ENCODE measurements at regions not wholly inside any gene's neighbourhood (a gene's known extent, or its start where the extent isn't known, plus 50 kb on each side); places are given as distances from the start of the nearest gene placed in this dataset.
A peak's percentile ranks its signal among the peaks of the same experiment; 100 is the strongest.
"Not testable (repeated sequence)": the region's sequence is repeated elsewhere in the genome, so short reads cannot be mapped to it uniquely, and the experiment has no call there.

DNA sequence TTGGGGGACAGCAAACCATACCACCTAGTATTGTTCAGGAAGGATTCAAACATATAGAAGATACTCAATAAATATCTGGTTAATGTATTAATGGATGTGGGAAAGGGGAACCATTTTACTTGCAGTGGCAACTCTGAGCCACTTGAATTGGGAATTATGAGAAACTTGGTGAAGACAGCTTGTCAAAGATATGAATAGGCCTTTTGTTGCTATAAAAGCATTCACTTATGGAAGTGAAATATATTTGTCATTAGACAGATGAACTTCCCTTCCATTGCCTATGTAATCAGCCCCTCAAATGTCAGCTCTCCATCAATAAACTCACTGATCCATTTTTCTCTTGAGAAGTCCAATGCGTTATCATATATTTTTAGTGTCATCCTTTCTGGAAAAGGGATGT lies 56.1 kb downstream of the GPR85 start:
- TF ChIP-seq POLR2A (IDR thresholded peaks at IDR 0.05) (no peak), EP300 (IDR thresholded peaks at IDR 0.05) (no peak), POLR2AphosphoS5 (IDR thresholded peaks at IDR 0.05) (no peak)
- TF ChIP-seq, protein P1, sequence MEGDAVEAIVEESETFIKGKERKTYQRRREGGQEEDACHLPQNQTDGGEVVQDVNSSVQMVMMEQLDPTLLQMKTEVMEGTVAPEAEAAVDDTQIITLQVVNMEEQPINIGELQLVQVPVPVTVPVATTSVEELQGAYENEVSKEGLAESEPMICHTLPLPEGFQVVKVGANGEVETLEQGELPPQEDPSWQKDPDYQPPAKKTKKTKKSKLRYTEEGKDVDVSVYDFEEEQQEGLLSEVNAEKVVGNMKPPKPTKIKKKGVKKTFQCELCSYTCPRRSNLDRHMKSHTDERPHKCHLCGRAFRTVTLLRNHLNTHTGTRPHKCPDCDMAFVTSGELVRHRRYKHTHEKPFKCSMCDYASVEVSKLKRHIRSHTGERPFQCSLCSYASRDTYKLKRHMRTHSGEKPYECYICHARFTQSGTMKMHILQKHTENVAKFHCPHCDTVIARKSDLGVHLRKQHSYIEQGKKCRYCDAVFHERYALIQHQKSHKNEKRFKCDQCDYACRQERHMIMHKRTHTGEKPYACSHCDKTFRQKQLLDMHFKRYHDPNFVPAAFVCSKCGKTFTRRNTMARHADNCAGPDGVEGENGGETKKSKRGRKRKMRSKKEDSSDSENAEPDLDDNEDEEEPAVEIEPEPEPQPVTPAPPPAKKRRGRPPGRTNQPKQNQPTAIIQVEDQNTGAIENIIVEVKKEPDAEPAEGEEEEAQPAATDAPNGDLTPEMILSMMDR (IDR thresholded peaks at IDR 0.05), result no peak
- Histone ChIP-seq H3K27ac (no peak overlapping the region), H3K9me3 (no peaks in the 10 kb centered on the region), H3K27me3 (no peaks in the 10 kb centered on the region), H3K36me3 (no peaks in the 10 kb centered on the region), H3K4me3 (no peak overlapping the region), H3K4me1 (no peaks in the 10 kb centered on the region)
- WGBS, 2 donors (ENCODE audit: low coverage in 1 of 2), result 92 to 100% methylated on average over 1 of the region's 1 CpG
- ATAC-seq, result no peak

DNA sequence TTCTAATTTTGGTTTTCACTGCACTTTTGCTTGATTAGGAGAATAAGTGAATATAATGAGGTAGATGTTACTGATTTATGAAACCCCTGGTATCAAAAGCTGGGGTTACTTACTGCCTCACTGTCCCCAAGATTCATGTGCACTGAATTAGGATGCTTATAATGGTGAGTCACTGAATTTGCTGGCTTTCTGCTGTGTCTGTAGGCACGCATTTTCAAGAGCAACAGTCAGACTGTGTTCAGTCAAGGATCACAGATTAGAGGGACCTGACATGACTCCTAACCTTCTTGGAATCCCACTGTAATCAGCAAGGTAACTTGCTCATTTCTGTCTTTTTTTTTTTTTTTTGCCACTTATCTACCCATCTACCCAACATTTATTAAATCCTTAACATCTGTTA lies 59.7 kb downstream of the GPR85 start:
- WGBS, 2 donors (ENCODE audit: low coverage in 1 of 2), result 86 to 100% methylated on average over 1 of the region's 1 CpG
- Histone ChIP-seq H3K4me3 (no peak overlapping the region), H3K4me1 (no peaks in the 10 kb centered on the region), H3K27ac (no peak overlapping the region), H3K36me3 (no peaks in the 10 kb centered on the region), H3K9me3 (peaks cover 0 to 7% (median 0%) of the 10 kb centered on the region in 3 donors), H3K27me3 (no peaks in the 10 kb centered on the region)
- ATAC-seq, result no peak
- TF ChIP-seq POLR2AphosphoS5 (IDR thresholded peaks at IDR 0.05), result no peak
- no peak for TF ChIP-seq POLR2A (IDR thresholded peaks at IDR 0.05)
- TF ChIP-seq EP300 (IDR thresholded peaks at IDR 0.05), result no peak
- TF ChIP-seq, protein P1 (IDR thresholded peaks at IDR 0.05), result no peak

DNA sequence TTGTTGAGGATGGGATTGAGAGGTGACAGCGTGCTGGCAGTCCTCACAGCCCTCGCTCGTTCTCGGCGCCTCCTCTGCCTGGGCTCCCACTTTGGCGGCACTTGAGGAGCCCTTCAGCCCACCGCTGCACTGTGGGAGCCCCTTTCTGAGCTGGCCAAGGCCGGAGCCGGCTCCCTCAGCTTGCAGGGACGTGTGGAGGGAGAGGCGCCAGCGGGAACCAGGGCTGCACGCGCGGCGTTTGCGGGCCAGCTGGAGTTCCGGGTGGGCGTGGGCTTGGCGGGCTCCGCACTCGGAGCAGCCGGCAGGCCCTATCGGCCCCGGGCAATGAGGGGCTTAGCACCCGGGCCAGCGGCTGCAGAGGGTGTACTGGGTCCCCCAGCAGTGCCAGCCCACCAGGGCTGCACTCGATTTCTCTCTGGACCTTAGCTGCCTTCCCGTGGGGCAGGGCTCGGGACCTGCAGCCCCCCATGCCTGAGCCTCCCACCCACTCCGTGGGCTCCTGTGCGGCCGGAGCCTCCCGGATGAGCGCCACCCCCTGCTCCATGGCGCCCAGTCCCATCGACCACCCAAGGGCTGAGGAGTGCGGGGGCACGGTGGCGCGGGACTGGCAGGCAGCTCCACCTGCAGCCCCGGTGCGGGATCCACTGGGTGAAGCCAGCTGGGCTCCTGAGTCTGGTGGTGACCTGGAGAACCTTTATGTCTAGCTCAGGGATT lies 69.3 kb downstream of the GPR85 start:
- H3K9me3 ChIP-seq, H3K27ac ChIP-seq, H3K4me3 ChIP-seq, H3K27me3 ChIP-seq, ATAC-seq, H3K36me3 ChIP-seq, H3K4me1 ChIP-seq: not testable (repeated sequence)
- WGBS, 2 donors (ENCODE audit: low coverage in 1 of 2), result 57 to 95% methylated on average over 1 to 4 of the region's 43 CpGs

DNA sequence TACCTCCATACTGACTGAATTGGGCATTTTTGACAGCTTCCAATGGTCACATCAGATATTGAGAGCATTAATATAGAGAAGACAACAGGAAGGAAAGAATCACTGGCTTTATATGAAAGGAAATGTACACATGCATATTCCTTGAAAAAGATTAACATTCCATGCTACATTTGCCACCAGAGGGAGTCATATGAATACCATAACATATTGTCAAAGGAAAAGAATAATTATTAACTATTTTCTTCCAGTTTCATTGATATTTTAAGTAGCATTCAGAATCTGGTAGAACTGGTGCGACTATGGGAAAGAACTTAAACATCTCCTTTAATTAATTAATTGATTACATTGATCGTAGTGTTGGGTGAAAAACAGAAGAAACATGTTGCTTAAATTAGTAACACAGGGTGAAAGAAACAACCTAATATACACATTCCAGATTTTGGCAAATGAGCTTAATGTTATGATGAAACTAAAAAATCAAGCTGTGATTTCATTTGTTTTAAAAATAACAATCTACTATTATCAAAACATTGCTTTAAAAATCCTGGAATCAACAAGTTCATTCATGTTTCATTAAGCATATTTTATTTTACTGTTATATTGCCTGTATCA lies 71.5 kb downstream of the GPR85 start:
- H3K4me1 ChIP-seq, result no peaks in the 10 kb centered on the region
- 37 to 42% methylated on average over 2 of the region's 2 CpGs for WGBS, 2 donors (ENCODE audit: low coverage in 1 of 2)
- H3K27me3 ChIP-seq, result no peaks in the 10 kb centered on the region
- no peaks in the 10 kb centered on the region for H3K36me3 ChIP-seq
- H3K27ac ChIP-seq, result no peak overlapping the region
- no peaks in the 10 kb centered on the region for H3K9me3 ChIP-seq
- ATAC-seq, result no peak
- no peak overlapping the region for H3K4me3 ChIP-seq
- TF ChIP-seq POLR2A (IDR thresholded peaks at IDR 0.05), result no peak
- TF ChIP-seq, protein P1 (IDR thresholded peaks at IDR 0.05), result peak in 2 of 4 experiments; percentile 15 to 38

DNA sequence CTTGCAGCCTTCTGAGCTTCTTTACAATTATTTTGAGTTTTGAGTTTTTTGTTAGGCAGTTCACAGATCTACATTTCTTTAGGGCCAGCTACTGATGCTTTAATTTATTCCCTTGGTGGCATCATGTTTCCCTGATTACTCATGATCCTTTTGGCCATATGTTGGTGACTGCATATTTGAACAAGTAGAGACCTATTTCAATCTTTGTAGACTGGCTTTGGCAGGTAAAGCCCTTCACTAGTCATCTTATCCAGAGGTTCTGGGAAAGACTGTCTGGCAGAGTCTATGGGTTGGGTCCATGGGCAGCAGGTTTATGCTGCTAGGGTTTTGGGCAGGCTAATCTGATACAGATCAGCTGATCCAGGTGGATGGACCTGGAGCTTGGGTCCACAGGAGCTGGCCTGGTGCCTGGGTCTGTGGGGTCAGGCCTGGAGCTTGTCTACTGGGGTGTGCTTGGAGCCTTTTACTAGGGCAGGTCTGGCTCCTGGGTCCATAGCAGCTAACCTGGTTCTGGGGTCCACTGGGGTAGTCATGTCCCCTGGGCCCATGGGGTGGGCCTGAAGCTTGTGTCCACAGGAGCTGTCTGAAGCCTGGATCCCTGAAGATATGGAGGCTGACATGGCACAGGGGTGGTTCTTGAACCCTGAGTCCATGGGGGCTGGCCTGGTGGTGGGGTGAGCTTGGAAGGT lies 72.7 kb downstream of the GPR85 start:
- Histone ChIP-seq H3K4me1 (no peaks in the 10 kb centered on the region), H3K36me3 (no peaks in the 10 kb centered on the region), H3K9me3 (no peaks in the 10 kb centered on the region), H3K4me3 (no peak overlapping the region), H3K27me3 (no peaks in the 10 kb centered on the region), H3K27ac (no peak overlapping the region)
- TF ChIP-seq, protein P1 (IDR thresholded peaks at IDR 0.05), result no peak
- TF ChIP-seq POLR2A (IDR thresholded peaks at IDR 0.05) (no peak), POLR2AphosphoS5 (IDR thresholded peaks at IDR 0.05) (no peak), EP300 (IDR thresholded peaks at IDR 0.05) (no peak)
- ATAC-seq, result no peak

DNA sequence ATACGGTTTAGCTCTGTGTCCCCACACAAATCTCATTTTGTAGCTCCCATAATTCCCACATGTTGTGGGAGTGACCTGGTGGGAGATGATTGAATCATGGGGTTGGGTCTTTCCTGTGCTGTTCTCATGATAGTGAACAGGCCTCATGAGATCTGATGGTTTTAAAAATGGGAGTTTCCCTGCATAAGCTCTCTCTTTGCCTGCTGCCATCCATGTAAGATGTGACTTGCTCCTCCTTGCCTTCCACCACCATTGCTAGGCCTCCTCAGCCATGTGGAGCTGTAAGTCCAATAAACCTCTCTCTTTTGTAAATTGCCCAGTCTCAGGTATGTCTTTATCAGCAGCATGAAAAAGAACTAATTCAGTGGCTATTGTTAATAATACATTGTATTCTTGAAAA lies 73.8 kb downstream of the GPR85 start:
- H3K4me3 ChIP-seq, H3K9me3 ChIP-seq, H3K27ac ChIP-seq, H3K4me1 ChIP-seq, H3K27me3 ChIP-seq, ATAC-seq, H3K36me3 ChIP-seq: not testable (repeated sequence)
- 80 to 100% methylated on average over 1 of the region's 1 CpG for WGBS, 2 donors (ENCODE audit: low coverage in 1 of 2)

All from gastroesophageal sphincter (tissue), 4 donors.